ENCODE measurements at regions not wholly inside any gene's neighbourhood (a gene's known extent, or its start where the extent isn't known, plus 50 kb on each side); places are given as distances from the start of the nearest gene placed in this dataset.

DNA sequence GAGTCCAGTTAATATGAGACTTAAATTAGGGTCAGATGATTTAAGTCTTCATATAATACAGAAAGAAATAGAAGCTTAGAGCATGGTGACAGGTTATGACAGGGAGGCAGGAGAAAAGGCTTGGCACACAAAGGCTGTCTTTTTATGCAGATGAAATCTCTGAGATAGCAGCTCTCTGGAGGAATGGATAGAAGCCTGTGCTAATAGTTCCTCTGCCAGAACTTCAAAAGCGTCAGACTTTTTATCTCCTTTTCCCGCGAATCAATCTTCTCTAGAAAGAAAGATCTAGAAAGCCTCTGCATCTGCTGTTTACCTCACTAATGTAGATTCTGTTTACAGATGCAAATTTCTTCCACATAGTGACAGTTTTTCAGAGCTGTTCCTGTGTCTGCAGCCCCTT, 1106.2 kb downstream of the XPNPEP1 start:
- H2BK120ac ChIP-seq (ENCODE audit: low read depth, low read length, poor library complexity, severe bottlenecking): no peak overlapping the region
- Mint-ChIP-seq H3K36me3 (ENCODE audit: insufficient read depth in 1 of 3, low read depth in 3 of 3) (no peaks in the 10 kb centered on the region), H3K9me3 (no peaks in the 10 kb centered on the region), H3K4me1 (no peaks in the 10 kb centered on the region; a peak in 1 of 4 replicates), H3K27me3 (ENCODE audit: low read depth) (no peaks in the 10 kb centered on the region), H3K4me3 (no peak overlapping the region), H3K27ac (no peak overlapping the region)
- no peak overlapping the region for H2AK5ac ChIP-seq (ENCODE audit: insufficient read length, low read length)
- H3K4me2 ChIP-seq (ENCODE audit: insufficient read depth, insufficient read length, low read length): no peak overlapping the region
- no peak overlapping the region for H3K14ac ChIP-seq (ENCODE audit: insufficient read depth, low read length)
- H3K18ac ChIP-seq (ENCODE audit: insufficient read length, low read depth, low read length): no peak overlapping the region
- no peak overlapping the region for H4K5ac ChIP-seq (ENCODE audit: insufficient read length, low read depth, low read length)
- H2BK15ac ChIP-seq (ENCODE audit: low read depth, low read length): no peak overlapping the region
- no peak overlapping the region for H3K23ac ChIP-seq (ENCODE audit: insufficient read length, low read depth, low read length)
- no peak overlapping the region for H3K4ac ChIP-seq (ENCODE audit: low read depth, low read length)
- no peaks in the 10 kb centered on the region for H3K4me1 ChIP-seq (ENCODE audit: insufficient read depth, low read length)
- no peaks in the 10 kb centered on the region for H3K23me2 ChIP-seq (ENCODE audit: insufficient read length, low read depth, low read length, poor library complexity, severe bottlenecking)
- no peak overlapping the region for H3K56ac ChIP-seq (ENCODE audit: insufficient read length, low read depth, low read length)
- H2AFZ ChIP-seq (ENCODE audit: low read length): no peak overlapping the region
- H3K9me3 ChIP-seq (ENCODE audit: control insufficient read depth, low read depth, low read length): no peaks in the 10 kb centered on the region
- no peaks in the 10 kb centered on the region for H3K27me3 ChIP-seq (ENCODE audit: insufficient read depth, low read length)
- no peak overlapping the region for H2BK5ac ChIP-seq (ENCODE audit: insufficient read length, low read length)
- no peaks in the 10 kb centered on the region for H4K20me1 ChIP-seq (ENCODE audit: control insufficient read depth, insufficient read depth, insufficient read length)
- no peaks in the 10 kb centered on the region for H3K79me2 ChIP-seq (ENCODE audit: insufficient read depth, low read length)
- no peak overlapping the region for H3K9ac ChIP-seq (ENCODE audit: extremely low read depth, insufficient read length, low read length)
- TF ChIP-seq, protein P1, sequence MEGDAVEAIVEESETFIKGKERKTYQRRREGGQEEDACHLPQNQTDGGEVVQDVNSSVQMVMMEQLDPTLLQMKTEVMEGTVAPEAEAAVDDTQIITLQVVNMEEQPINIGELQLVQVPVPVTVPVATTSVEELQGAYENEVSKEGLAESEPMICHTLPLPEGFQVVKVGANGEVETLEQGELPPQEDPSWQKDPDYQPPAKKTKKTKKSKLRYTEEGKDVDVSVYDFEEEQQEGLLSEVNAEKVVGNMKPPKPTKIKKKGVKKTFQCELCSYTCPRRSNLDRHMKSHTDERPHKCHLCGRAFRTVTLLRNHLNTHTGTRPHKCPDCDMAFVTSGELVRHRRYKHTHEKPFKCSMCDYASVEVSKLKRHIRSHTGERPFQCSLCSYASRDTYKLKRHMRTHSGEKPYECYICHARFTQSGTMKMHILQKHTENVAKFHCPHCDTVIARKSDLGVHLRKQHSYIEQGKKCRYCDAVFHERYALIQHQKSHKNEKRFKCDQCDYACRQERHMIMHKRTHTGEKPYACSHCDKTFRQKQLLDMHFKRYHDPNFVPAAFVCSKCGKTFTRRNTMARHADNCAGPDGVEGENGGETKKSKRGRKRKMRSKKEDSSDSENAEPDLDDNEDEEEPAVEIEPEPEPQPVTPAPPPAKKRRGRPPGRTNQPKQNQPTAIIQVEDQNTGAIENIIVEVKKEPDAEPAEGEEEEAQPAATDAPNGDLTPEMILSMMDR (conservative IDR thresholded peaks at IDR 0.05): no peak
- H4K91ac ChIP-seq (ENCODE audit: insufficient read length, low read depth, low read length): no peak overlapping the region
- H3K79me1 ChIP-seq (ENCODE audit: insufficient read depth, low read depth, low read length, poor library complexity, severe bottlenecking): no peaks in the 10 kb centered on the region
- no peak overlapping the region for H3T11ph ChIP-seq (ENCODE audit: low read length)
- H3K27ac ChIP-seq (ENCODE audit: insufficient read length, low read depth, low read length): no peak overlapping the region
- H2BK12ac ChIP-seq (ENCODE audit: insufficient read length, low read depth, low read length): no peak overlapping the region
- no CpG with 5 or more reads among the region's 3 CpGs for WGBS (ENCODE audit: extremely low coverage, insufficient read length, low lambda C conversion rate)
- H4K8ac ChIP-seq (replicated peaks; ENCODE audit: insufficient read length, low read depth, low read length): no peak overlapping the region
- DNase-seq: no peak
- no peak overlapping the region for H2BK20ac ChIP-seq (ENCODE audit: low read depth, low read length, poor library complexity, severe bottlenecking)

All from H9 (cell line).